ENCODE measurements at regions not wholly inside any gene's neighbourhood (a gene's known extent, or its start where the extent isn't known, plus 50 kb on each side); places are given as distances from the start of the nearest gene placed in this dataset.

DNA sequence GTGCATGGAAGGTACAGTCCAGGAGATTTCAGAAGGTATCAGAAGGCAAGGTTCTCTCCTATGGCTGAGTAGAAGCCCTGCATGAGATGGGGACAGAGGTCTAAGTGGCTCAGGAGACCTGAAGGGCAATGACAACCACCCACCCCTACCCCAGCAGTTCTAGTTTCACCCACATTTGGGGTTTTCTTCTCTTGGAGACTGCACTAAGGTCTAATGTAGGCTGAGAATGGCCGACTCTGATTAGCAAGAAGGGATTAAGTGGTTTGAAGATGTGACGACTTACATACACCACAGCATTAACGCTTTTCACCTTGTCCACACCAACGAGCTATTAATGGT, 71.7 kb upstream of the SOX5 start:
- no peak overlapping the region for H3K9ac ChIP-seq (ENCODE audit: low read length)
- no peak overlapping the region for H3K4me3 ChIP-seq (ENCODE audit: insufficient read depth, low read length, poor library complexity, severe bottlenecking)
- H3F3A ChIP-seq (ENCODE audit: insufficient read depth), result no peaks in the 10 kb centered on the region
- H4K20me1 ChIP-seq (ENCODE audit: low read depth, low read length), result no peaks in the 10 kb centered on the region
- no peaks in the 10 kb centered on the region for H3K36me3 ChIP-seq (ENCODE audit: low read length)
- H2AFZ ChIP-seq (ENCODE audit: low read depth, low read length, severe bottlenecking), result no peak overlapping the region
- H3K27ac ChIP-seq (ENCODE audit: low read depth, low read length), result no peak overlapping the region
- no peak overlapping the region for H3K4me2 ChIP-seq (ENCODE audit: low read depth, low read length, poor library complexity, severe bottlenecking)
- TF ChIP-seq EZH2phosphoT487 (conservative IDR thresholded peaks at IDR 0.05; ENCODE audit: low read length), result no peak
- TF ChIP-seq CTCF (IDR thresholded peaks at IDR 0.05; ENCODE audit: insufficient read depth, low read length, poor library complexity, severe bottlenecking), result no peak
- H3K79me2 ChIP-seq (ENCODE audit: insufficient read depth, low read length), result no peaks in the 10 kb centered on the region
- H3K9me3 ChIP-seq (ENCODE audit: insufficient read depth, low read length), result no peaks in the 10 kb centered on the region
- H3K9me2 ChIP-seq (replicated peaks; ENCODE audit: insufficient read depth, low read length), result no peaks in the 10 kb centered on the region
- no peaks in the 10 kb centered on the region for H3K27me3 ChIP-seq (ENCODE audit: low read length)

GRCh38 chr12:24020397-24021163, 71.1 kb upstream of the SOX5 start:
- H2AFZ ChIP-seq (ENCODE audit: low read depth, low read length, severe bottlenecking), result no peak overlapping the region
- no peak overlapping the region for H3K4me2 ChIP-seq (ENCODE audit: low read depth, low read length, poor library complexity, severe bottlenecking)
- no peaks in the 10 kb centered on the region for H4K20me1 ChIP-seq (ENCODE audit: low read depth, low read length)
- H3K9me2 ChIP-seq (replicated peaks; ENCODE audit: insufficient read depth, low read length), result no peaks in the 10 kb centered on the region
- H3K4me3 ChIP-seq (ENCODE audit: insufficient read depth, low read length, poor library complexity, severe bottlenecking), result no peak overlapping the region
- H3K36me3 ChIP-seq (ENCODE audit: low read length), result no peaks in the 10 kb centered on the region
- H3K79me2 ChIP-seq (ENCODE audit: insufficient read depth, low read length), result no peaks in the 10 kb centered on the region
- TF ChIP-seq CTCF (IDR thresholded peaks at IDR 0.05; ENCODE audit: insufficient read depth, low read length, poor library complexity, severe bottlenecking) (no peak), EZH2phosphoT487 (conservative IDR thresholded peaks at IDR 0.05; ENCODE audit: low read length) (no peak)
- H3K27ac ChIP-seq (ENCODE audit: low read depth, low read length), result no peak overlapping the region
- H3F3A ChIP-seq (ENCODE audit: insufficient read depth), result no peaks in the 10 kb centered on the region
- no peak overlapping the region for H3K9ac ChIP-seq (ENCODE audit: low read length)
- no peaks in the 10 kb centered on the region for H3K9me3 ChIP-seq (ENCODE audit: insufficient read depth, low read length)
- H3K27me3 ChIP-seq (ENCODE audit: low read length), result no peaks in the 10 kb centered on the region

DNA sequence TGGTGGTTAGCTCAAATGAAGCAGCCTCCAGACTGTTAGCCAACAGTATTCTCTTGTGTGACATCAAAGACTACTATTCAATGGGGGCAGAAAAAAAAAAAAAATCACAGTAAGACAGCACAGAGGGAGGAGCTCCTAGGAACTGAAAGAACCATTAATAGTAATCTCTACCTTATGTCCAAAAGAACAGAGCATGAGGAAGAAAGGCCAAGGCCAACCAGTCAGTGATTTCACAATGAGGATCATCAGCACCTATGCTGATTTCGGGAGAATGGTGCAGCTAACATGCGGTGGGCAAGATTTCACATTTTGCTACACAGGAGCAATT, 66.3 kb upstream of the SOX5 start:
- no peaks in the 10 kb centered on the region for H3K9me3 ChIP-seq (ENCODE audit: insufficient read depth, low read length)
- H3K27me3 ChIP-seq (ENCODE audit: low read length), result no peaks in the 10 kb centered on the region
- TF ChIP-seq EZH2phosphoT487 (conservative IDR thresholded peaks at IDR 0.05; ENCODE audit: low read length) (no peak), CTCF (IDR thresholded peaks at IDR 0.05; ENCODE audit: insufficient read depth, low read length, poor library complexity, severe bottlenecking) (no peak)
- H3K27ac ChIP-seq (ENCODE audit: low read depth, low read length), result no peak overlapping the region
- no peak overlapping the region for H3K4me2 ChIP-seq (ENCODE audit: low read depth, low read length, poor library complexity, severe bottlenecking)
- no peaks in the 10 kb centered on the region for H3F3A ChIP-seq (ENCODE audit: insufficient read depth)
- no peak overlapping the region for H3K9ac ChIP-seq (ENCODE audit: low read length)
- no peak overlapping the region for H2AFZ ChIP-seq (ENCODE audit: low read depth, low read length, severe bottlenecking)
- no peaks in the 10 kb centered on the region for H3K36me3 ChIP-seq (ENCODE audit: low read length)
- no peaks in the 10 kb centered on the region for H3K79me2 ChIP-seq (ENCODE audit: insufficient read depth, low read length)
- no peaks in the 10 kb centered on the region for H4K20me1 ChIP-seq (ENCODE audit: low read depth, low read length)
- no peak overlapping the region for H3K4me3 ChIP-seq (ENCODE audit: insufficient read depth, low read length, poor library complexity, severe bottlenecking)
- H3K9me2 ChIP-seq (replicated peaks; ENCODE audit: insufficient read depth, low read length), result no peaks in the 10 kb centered on the region
